ENCODE measurements at regions not wholly inside any gene's neighbourhood (a gene's known extent, or its start where the extent isn't known, plus 50 kb on each side); places are given as distances from the start of the nearest gene placed in this dataset.
"Not testable (repeated sequence)": the region's sequence is repeated elsewhere in the genome, so short reads cannot be mapped to it uniquely, and the experiment has no call there.

DNA sequence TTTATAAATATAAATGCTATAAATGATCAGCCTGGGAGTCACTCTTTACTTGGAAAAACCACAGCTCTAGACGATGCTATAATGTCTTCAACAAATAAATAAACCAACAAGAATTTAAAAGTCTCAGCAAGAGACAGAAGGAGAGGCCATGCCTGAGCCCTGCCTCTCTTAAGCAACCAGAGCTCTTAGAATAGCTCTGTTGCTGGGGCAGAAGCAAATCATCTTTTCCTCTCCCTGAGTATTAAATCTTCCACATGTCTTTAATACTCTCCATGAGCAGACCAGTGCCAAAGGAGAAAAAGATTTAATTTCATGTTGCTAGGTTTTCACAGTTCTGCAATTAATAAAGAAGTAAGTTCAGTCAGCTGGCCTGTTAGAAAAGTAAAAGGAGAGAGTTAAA is 408.0 kb upstream of the SLC30A5 start:
- Histone ChIP-seq H3K9me3 (ENCODE audit: control insufficient read depth, insufficient read depth, low read depth, low read length) (no peaks in the 10 kb centered on the region), H3K27ac (ENCODE audit: extremely low read depth, low read depth, low read length) (no peak overlapping the region), H3K36me3 (ENCODE audit: control insufficient read depth in 2 of 2, insufficient read depth in 1 of 2, low read length in 2 of 2) (no peaks in the 10 kb centered on the region), H3K4me1 (ENCODE audit: control insufficient read depth, insufficient read depth, low read length) (no peaks in the 10 kb centered on the region), H3K4me3 (ENCODE audit: low read depth, low read length) (no peak overlapping the region)
- TF ChIP-seq ZBTB8A (tag by site-specific recombination; IDR thresholded peaks at IDR 0.05) = no peak
- TF ChIP-seq, protein P1, sequence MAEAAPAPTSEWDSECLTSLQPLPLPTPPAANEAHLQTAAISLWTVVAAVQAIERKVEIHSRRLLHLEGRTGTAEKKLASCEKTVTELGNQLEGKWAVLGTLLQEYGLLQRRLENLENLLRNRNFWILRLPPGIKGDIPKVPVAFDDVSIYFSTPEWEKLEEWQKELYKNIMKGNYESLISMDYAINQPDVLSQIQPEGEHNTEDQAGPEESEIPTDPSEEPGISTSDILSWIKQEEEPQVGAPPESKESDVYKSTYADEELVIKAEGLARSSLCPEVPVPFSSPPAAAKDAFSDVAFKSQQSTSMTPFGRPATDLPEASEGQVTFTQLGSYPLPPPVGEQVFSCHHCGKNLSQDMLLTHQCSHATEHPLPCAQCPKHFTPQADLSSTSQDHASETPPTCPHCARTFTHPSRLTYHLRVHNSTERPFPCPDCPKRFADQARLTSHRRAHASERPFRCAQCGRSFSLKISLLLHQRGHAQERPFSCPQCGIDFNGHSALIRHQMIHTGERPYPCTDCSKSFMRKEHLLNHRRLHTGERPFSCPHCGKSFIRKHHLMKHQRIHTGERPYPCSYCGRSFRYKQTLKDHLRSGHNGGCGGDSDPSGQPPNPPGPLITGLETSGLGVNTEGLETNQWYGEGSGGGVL (tag by site-specific recombination; IDR thresholded peaks at IDR 0.05) = no peak
- ChIA-PET CTCF (interaction anchor here (0.6 kb wide), 1 partner anchor 401 kb away, joined by 3 read pairs; no protein-coding TSS in a partner anchor), POLR2A (no interaction called here)

DNA sequence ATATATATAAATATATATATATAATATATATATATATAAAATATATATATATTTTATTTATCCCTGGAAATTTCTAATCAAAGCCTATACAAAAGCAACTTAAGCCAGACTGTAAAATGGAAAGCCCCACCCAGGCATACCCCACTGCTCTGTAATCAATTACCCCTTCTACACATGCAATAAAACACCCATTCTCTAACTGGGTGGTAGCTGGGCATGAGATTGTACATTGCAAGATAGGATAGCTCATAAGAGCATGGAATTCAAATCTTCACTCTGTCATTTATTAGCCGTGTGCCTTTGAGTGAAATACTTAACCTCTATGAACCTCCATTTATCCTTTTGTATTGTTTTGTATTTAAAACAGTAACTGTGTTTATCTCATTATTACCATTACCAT is 405.3 kb upstream of the SLC30A5 start:
- Histone ChIP-seq H3K27ac (ENCODE audit: extremely low read depth, low read depth, low read length) (no peak overlapping the region), H3K4me3 (ENCODE audit: low read depth, low read length) (no peak overlapping the region), H3K9me3 (ENCODE audit: control insufficient read depth, insufficient read depth, low read depth, low read length) (no peaks in the 10 kb centered on the region), H3K4me1 (ENCODE audit: control insufficient read depth, insufficient read depth, low read length) (no peaks in the 10 kb centered on the region), H3K36me3 (ENCODE audit: control insufficient read depth in 2 of 2, insufficient read depth in 1 of 2, low read length in 2 of 2) (no peaks in the 10 kb centered on the region)
- ChIA-PET CTCF (no interaction called here), POLR2A (no interaction called here)
- TF ChIP-seq ZNF600 (tag by site-specific recombination; IDR thresholded peaks at IDR 0.05) (no peak), TCF7L2 (IDR thresholded peaks at IDR 0.05; ENCODE audit: borderline replicate concordance, low read depth, low read length) (no peak), ZNF629 (tag by site-specific recombination; IDR thresholded peaks at IDR 0.05) (no peak)

DNA sequence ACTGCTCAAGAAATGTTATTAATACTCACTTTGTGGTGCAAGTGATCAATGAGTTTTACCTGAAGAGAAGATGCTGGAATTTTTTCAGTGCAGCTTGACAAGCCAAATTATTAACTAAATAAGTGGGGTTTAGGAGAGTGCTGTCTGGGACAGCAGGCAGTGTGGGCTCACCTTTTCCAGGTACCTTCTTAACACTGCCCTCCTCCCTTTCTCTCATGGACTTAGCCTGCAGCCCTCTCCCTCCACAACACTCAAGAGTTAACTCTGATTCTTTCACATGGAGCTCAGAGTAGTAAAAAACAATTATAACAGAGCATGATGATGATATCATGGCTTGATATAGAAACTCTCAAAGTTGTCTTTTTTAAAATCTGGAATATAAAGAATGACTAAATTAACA is 404.8 kb upstream of the SLC30A5 start:
- H3K4me3 ChIP-seq (ENCODE audit: low read depth, low read length) = no peak overlapping the region
- H3K4me1 ChIP-seq (ENCODE audit: control insufficient read depth, insufficient read depth, low read length) = no peaks in the 10 kb centered on the region
- no peaks in the 10 kb centered on the region for H3K9me3 ChIP-seq (ENCODE audit: control insufficient read depth, insufficient read depth, low read depth, low read length)
- no peaks in the 10 kb centered on the region for H3K36me3 ChIP-seq (ENCODE audit: control insufficient read depth in 2 of 2, insufficient read depth in 1 of 2, low read length in 2 of 2)
- POLR2A ChIA-PET = no interaction called here
- H3K27ac ChIP-seq (ENCODE audit: extremely low read depth, low read depth, low read length) = no peak overlapping the region
- CTCF ChIA-PET = no interaction called here
- TF ChIP-seq ZNF175 (tag by site-specific recombination; IDR thresholded peaks at IDR 0.05) (no peak), ZNF677 (tag by site-specific recombination; IDR thresholded peaks at IDR 0.05) (no peak), ZBTB20 (tag by site-specific recombination; IDR thresholded peaks at IDR 0.05) (no peak), BCL11B (tag by site-specific recombination; IDR thresholded peaks at IDR 0.05; ENCODE audit: low read depth) (no peak), HOXD13 (CRISPR knock-in tag; IDR thresholded peaks at IDR 0.05; ENCODE audit: borderline replicate concordance) (no peak), ZIC2 (tag by site-specific recombination; IDR thresholded peaks at IDR 0.05) (no peak), ZNF792 (tag by site-specific recombination; IDR thresholded peaks at IDR 0.05) (no peak), ZNF776 (tag by site-specific recombination; IDR thresholded peaks at IDR 0.05; ENCODE audit: borderline replicate concordance) (no peak), ZFP69B (tag by site-specific recombination; IDR thresholded peaks at IDR 0.05) (no peak), ZNF426 (tag by site-specific recombination; IDR thresholded peaks at IDR 0.05) (no peak), ZNF76 (tag by site-specific recombination; IDR thresholded peaks at IDR 0.05; ENCODE audit: borderline replicate concordance, low read depth) (no peak), ZNF391 (tag by site-specific recombination; IDR thresholded peaks at IDR 0.05; ENCODE audit: borderline replicate concordance, low read depth) (no peak), ZNF521 (tag by site-specific recombination; IDR thresholded peaks at IDR 0.05) (no peak), ZNF223 (tag by site-specific recombination; IDR thresholded peaks at IDR 0.05) (no peak), ZNF404 (tag by site-specific recombination; IDR thresholded peaks at IDR 0.05) (no peak)
- TF ChIP-seq, protein P2, sequence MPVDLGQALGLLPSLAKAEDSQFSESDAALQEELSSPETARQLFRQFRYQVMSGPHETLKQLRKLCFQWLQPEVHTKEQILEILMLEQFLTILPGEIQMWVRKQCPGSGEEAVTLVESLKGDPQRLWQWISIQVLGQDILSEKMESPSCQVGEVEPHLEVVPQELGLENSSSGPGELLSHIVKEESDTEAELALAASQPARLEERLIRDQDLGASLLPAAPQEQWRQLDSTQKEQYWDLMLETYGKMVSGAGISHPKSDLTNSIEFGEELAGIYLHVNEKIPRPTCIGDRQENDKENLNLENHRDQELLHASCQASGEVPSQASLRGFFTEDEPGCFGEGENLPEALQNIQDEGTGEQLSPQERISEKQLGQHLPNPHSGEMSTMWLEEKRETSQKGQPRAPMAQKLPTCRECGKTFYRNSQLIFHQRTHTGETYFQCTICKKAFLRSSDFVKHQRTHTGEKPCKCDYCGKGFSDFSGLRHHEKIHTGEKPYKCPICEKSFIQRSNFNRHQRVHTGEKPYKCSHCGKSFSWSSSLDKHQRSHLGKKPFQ (tag by site-specific recombination; IDR thresholded peaks at IDR 0.05) = no peak
- TF ChIP-seq, protein P3, sequence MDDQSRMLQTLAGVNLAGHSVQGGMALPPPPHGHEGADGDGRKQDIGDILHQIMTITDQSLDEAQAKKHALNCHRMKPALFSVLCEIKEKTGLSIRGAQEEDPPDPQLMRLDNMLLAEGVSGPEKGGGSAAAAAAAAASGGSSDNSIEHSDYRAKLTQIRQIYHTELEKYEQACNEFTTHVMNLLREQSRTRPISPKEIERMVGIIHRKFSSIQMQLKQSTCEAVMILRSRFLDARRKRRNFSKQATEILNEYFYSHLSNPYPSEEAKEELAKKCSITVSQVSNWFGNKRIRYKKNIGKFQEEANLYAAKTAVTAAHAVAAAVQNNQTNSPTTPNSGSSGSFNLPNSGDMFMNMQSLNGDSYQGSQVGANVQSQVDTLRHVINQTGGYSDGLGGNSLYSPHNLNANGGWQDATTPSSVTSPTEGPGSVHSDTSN (CRISPR knock-in tag; IDR thresholded peaks at IDR 0.05) = no peak
- TF ChIP-seq, protein P4, sequence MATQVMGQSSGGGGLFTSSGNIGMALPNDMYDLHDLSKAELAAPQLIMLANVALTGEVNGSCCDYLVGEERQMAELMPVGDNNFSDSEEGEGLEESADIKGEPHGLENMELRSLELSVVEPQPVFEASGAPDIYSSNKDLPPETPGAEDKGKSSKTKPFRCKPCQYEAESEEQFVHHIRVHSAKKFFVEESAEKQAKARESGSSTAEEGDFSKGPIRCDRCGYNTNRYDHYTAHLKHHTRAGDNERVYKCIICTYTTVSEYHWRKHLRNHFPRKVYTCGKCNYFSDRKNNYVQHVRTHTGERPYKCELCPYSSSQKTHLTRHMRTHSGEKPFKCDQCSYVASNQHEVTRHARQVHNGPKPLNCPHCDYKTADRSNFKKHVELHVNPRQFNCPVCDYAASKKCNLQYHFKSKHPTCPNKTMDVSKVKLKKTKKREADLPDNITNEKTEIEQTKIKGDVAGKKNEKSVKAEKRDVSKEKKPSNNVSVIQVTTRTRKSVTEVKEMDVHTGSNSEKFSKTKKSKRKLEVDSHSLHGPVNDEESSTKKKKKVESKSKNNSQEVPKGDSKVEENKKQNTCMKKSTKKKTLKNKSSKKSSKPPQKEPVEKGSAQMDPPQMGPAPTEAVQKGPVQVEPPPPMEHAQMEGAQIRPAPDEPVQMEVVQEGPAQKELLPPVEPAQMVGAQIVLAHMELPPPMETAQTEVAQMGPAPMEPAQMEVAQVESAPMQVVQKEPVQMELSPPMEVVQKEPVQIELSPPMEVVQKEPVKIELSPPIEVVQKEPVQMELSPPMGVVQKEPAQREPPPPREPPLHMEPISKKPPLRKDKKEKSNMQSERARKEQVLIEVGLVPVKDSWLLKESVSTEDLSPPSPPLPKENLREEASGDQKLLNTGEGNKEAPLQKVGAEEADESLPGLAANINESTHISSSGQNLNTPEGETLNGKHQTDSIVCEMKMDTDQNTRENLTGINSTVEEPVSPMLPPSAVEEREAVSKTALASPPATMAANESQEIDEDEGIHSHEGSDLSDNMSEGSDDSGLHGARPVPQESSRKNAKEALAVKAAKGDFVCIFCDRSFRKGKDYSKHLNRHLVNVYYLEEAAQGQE (tag by site-specific recombination; IDR thresholded peaks at IDR 0.05) = no peak

DNA sequence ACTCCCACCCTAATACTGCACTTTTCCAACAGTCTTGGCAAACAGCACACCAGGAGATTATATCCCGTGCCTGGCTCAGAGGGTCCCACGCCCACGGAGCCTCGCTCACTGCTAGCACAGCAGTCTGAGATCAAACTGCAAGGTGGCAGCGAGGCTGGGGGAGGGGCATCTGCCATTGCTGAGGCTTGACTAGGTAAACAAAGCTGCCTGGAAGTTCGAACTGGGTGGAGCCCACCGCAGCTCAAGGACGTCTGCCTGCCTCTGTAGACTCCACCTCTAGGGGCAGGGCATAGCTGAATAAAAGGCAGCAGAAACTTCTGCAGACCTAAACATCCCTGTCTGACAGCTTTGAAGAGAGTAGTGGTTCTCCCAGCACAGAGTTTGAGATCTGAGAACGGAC is 401.9 kb upstream of the SLC30A5 start:
- H3K36me3 ChIP-seq (ENCODE audit: control insufficient read depth in 2 of 2, insufficient read depth in 1 of 2, low read length in 2 of 2); H3K27ac ChIP-seq (ENCODE audit: extremely low read depth, low read depth, low read length); CTCF ChIA-PET; H3K9me3 ChIP-seq (ENCODE audit: control insufficient read depth, insufficient read depth, low read depth, low read length); H3K4me3 ChIP-seq (ENCODE audit: low read depth, low read length); POLR2A ChIA-PET; H3K4me1 ChIP-seq (ENCODE audit: control insufficient read depth, insufficient read depth, low read length): not testable (repeated sequence)
